Ovary (tissue), 3 donors: ENCODE measurements at regions not wholly inside any gene's neighbourhood (a gene's known extent, or its start where the extent isn't known, plus 50 kb on each side); places are given as distances from the start of the nearest gene placed in this dataset.

Source experiments
- POLR2A ChIP-seq: fragments of 450-650 bp; IDR thresholded peaks from one replicate; pipeline ENCODE4 v1.6.1; 2017; ENCODE audit warnings: antibody characterized with exemption, mild to moderate bottlenecking, moderate library complexity
- TF ChIP-seq, protein P1 (sequence below), 3 donors: fragments of 450-650 bp in 2 of 3; fragments of 200-600 bp in 1 of 3; IDR thresholded peaks; one replicate each; pipeline versions ENCODE4 v1.5.1 to v1.8.0; 2016 to 2022; ENCODE audit warnings: antibody characterized with exemption in 3 of 3, mild to moderate bottlenecking in 1 of 3
- donor health status: DM: no; HTN: no; CAD: no.

DNA sequence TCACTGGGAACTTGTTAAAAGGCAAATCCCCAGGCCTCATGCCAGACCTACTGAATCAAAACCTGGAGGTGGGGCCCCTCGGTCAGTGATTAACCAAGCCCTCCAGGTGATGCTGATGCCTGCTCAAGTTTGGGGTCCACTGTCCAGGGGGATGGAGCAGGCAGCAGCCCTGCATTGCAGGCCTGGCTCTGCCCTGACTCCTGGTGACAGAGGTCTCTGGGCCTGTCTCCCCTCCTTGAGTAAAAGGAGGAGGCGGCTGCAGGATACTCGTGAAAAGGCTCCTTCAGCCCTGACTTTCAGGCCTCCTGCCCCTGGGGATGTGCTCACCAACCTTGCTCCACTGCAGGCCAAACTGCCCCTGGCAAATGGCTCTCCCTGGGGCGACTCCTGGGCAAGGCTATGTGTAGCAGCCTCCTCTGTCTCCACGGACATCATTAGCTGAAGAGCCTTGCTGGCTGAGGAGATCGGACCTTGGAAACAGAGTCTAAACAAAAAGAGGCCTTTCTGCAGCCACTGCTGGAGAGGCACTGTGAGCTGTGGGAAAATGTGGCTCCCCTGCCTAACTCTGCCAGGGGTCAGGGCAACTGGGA is 134.8 kb upstream of the ALDH1B1 start:
- TF ChIP-seq, protein P1, sequence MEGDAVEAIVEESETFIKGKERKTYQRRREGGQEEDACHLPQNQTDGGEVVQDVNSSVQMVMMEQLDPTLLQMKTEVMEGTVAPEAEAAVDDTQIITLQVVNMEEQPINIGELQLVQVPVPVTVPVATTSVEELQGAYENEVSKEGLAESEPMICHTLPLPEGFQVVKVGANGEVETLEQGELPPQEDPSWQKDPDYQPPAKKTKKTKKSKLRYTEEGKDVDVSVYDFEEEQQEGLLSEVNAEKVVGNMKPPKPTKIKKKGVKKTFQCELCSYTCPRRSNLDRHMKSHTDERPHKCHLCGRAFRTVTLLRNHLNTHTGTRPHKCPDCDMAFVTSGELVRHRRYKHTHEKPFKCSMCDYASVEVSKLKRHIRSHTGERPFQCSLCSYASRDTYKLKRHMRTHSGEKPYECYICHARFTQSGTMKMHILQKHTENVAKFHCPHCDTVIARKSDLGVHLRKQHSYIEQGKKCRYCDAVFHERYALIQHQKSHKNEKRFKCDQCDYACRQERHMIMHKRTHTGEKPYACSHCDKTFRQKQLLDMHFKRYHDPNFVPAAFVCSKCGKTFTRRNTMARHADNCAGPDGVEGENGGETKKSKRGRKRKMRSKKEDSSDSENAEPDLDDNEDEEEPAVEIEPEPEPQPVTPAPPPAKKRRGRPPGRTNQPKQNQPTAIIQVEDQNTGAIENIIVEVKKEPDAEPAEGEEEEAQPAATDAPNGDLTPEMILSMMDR (IDR thresholded peaks at IDR 0.05) = no peak
- no peak for TF ChIP-seq POLR2A
